Urothelium cell line (cell line): ENCODE measurements at regions not wholly inside any gene's neighbourhood (a gene's known extent, or its start where the extent isn't known, plus 50 kb on each side); places are given as distances from the start of the nearest gene placed in this dataset.
A peak's percentile ranks its signal among the peaks of the same experiment; 100 is the strongest.

Source experiments
- DNase-seq: peaks from one replicate; pipeline ENCODE4 v3.0.0; 2011; ENCODE audit warnings: low spot score, mixed read lengths
- FAIRE-seq: peaks from 2 replicates; lab custom pipeline; 2011; peaks lifted over from hg19 to GRCh38; lab: Jason Lieb, UNC

GRCh38 chr5:93279296-93279963 is 301.6 kb downstream of the NR2F1-AS1 start:
- FAIRE-seq: no peak
- DNase-seq: no peak

DNA sequence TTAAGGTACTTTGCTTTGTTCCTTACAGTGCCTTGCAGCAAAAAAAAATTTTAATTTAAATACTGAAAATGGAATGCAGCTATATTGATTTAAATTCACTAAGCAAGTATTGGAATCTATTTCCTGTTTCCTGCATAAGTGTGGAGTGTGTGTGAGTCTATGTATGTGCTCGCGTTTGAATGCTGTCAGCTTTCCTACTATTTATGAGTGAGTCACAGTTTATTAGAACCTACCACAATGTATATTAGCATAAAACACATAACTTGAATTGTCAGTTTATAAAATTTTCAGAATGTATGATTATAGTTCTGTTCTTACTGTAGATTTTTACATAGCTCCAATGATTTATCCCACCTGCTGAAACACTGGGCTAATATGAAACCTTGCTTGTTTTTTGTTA is 302.1 kb downstream of the NR2F1-AS1 start:
- FAIRE-seq (no peak), DNase-seq (no peak)

- FAIRE-seq (no peak), DNase-seq (no peak)
These were observed 304.0 kb downstream of the NR2F1-AS1 start for GRCh38 chr5:93277051-93277450.

DNA sequence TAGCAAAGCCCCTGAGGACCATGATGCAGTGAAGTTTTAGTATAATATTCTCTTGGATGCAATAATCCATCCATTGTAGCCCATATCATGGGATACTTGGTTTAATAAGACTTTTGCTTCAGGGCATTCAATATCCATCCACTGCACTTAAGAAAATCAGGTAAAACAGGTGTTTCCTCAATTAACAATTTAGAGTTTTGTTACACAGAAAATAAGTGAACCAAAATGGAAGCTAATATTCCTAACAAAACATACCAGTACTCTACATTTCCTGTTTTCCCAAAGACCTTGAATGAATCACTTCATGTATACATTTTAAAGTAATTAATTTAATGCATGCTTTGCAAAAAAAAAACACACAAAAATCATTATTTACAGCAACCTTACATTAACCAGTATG is 305.6 kb downstream of the NR2F1-AS1 start:
- DNase-seq (no peak), FAIRE-seq (no peak)

- DNase-seq: peak; percentile 40
- no peak for FAIRE-seq
These were observed 306.7 kb downstream of the NR2F1-AS1 start for GRCh38 chr5:93274291-93274690.

DNA sequence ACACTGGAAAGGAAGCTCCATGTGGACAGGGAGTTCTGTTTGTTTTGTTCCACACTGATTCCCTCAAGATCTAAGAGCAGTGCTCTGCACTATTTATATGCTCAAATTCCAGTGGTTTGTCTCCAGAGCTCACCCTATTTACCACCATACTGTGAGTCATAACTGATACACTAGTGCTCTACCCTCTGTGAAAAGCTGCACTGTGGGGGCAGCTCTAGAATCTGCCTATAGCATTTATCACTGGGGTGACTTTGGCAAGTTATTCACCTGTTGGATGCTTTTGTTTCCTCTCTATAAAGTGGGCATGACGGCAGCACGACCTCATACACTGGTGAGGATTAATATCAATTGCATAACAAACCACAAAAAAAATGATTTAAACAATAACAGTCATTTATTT is 307.8 kb downstream of the NR2F1-AS1 start:
- FAIRE-seq (no peak), DNase-seq (peak; percentile 7)

DNA sequence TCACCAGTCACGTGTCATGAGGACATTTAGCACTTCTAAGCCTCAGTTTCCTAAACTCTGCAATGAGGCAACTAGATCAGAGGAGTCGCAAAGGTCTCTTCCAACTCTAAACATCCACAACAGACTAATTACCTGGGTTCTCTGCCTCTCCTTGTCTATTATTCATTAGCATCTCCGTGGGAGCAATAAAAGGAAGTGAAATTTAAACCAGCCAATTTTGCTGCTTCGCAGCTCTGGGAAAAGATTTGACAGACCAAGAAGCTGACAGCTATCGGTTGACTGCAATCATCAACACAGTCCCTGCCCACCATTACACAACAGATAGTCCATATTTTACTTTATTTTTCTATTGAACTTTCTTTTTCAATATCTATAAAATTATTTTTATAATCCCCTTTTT is 308.9 kb downstream of the NR2F1-AS1 start:
- DNase-seq: no peak
- no peak for FAIRE-seq

GRCh38 chr5:93267736-93268135 is 313.3 kb downstream of the NR2F1-AS1 start:
- no peak for DNase-seq
- FAIRE-seq: no peak

GRCh38 chr5:93267276-93267675 is 313.7 kb downstream of the NR2F1-AS1 start:
- DNase-seq: no peak
- no peak for FAIRE-seq

- no peak for DNase-seq
- no peak for FAIRE-seq
These were observed 323.4 kb downstream of the NR2F1-AS1 start for GRCh38 chr5:93257616-93258015.

DNA sequence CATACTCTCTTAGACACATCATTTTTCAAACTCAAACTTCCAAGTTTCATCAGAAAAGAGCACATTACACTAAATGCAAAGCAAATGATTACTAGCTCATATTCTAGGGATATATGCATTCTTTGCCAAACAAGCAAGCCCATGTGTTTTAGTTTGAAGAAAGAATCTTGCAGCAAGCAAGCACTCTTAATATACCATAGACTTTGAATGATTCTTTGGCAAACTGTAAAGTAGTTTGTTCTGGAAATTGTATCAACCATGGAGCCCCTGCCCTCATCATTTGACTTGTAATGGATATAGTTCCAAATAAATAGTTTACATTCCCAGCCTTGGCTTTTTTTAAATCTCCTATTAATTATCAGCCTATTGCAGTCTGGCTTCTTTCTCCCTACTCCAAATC is 325.2 kb downstream of the NR2F1-AS1 start:
- FAIRE-seq (no peak), DNase-seq (no peak)

DNA sequence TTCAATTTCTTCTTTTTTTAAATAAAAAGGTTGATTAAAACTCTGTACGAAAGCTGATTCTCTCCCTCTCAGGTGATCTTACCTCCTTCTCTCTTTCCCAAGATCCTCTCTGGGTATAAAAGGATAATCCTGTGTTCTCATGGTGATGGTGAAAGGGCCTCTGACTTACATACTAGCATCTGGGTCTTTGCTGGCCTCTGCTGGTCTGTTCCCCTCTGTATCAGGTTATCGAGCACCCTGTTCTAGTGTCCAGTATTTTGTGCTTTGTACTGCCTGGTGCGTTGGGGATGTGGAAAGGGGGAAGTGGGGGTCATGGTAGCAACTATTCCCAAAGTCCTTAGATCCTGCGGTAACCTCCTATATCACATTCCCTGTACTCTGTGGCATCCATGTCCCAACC is 328.9 kb downstream of the NR2F1-AS1 start:
- DNase-seq (no peak), FAIRE-seq (no peak)

DNA sequence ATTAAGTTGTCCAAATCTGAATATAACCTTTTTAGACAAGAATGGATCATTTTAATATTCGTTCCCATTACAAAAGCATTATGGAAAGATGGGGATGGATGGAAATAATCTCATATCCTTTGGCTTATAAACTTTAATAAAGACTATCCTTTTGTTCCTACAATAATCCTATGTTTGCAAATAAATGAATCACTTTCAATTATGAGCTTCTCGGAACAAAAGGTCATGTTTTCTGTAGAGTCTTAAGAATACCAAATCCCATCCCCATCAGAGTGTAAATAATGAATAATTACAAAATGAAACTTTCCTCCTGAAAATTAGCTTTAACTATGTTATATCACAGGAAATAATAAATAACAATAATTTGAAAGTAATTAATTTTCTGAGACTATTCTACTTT is 329.7 kb downstream of the NR2F1-AS1 start:
- DNase-seq (no peak), FAIRE-seq (no peak)

GRCh38 chr5:93250424-93250823 is 330.6 kb downstream of the NR2F1-AS1 start:
- DNase-seq (no peak), FAIRE-seq (no peak)

DNA sequence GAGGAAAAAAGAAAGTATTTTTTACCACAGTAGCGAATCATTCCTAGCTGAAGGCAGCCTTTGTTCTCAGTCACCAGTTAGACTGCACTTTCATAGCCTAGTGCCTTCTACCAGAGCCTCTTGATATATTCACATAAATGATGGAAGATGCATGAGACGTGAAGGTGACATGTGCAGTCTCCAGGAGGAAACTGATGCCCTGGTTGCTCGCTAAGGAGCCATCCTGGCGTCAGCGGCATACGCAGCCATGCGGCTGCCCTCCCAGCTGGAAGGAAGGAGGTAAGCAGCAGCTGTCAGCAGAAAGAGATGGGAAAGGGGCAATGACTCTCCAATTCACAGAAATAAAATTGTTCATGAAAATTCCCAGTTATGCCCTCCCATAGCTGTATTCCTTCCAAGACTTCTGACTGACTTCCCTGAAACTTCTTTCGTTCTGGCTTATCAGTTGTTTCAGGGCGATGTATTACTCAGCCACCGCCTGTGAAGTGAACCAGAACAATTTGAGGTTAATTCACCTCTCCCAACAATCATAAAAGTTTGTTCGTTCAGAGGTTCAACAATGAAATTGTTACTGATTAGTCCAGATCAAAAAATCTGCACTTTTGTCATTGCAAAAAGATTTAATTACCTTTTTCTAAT is 331.2 kb downstream of the NR2F1-AS1 start:
- DNase-seq: peak; percentile 13
- FAIRE-seq: no peak

- FAIRE-seq: no peak
- no peak for DNase-seq
These were observed 333.9 kb downstream of the NR2F1-AS1 start for GRCh38 chr5:93247105-93247504.

GRCh38 chr5:93246090-93246855 is 334.7 kb downstream of the NR2F1-AS1 start:
- no peak for DNase-seq

DNA sequence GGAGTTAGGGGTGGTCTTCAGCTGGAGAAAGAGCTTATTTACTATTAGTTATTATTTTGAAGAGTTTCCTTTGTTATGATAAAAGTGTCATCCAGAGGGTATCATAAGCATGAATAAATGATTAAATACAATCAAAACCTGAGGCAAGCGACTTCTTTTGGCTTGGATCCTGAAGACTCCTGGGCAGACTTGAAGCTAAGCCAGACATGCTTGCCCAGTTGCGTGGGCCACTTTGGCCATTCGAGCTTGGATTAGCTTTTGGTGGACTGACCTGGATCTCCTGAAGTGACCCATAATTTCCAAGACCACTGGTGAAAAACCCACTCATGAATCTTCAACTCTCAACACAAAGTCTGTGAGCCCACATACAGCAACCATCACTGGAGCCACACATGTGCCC is 335.8 kb downstream of the NR2F1-AS1 start:
- DNase-seq: no peak
- no peak for FAIRE-seq

More at GRCh38 chr5:93246090-93246855, 334.7 kb downstream of the NR2F1-AS1 start:
- no peak for FAIRE-seq

DNA sequence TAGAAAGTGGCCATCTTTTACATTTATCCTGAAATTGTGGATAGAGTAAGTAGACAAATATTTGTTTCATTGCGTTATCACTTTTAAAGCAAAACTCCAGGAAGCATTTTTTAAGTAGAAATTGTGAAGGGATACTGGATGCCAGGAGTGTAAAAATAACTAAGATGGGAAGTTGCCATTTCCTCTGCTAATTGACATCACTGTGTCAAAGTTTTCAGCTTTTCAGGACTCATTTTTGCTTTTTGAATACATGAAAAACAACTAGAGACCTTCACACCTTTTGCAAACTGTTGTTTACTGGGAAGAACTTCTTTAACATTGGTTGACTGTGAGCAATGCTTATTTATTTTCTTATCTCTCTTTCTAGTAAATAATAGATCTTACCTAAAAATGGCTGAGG is 337.5 kb downstream of the NR2F1-AS1 start:
- no peak for DNase-seq
- FAIRE-seq: no peak

DNA sequence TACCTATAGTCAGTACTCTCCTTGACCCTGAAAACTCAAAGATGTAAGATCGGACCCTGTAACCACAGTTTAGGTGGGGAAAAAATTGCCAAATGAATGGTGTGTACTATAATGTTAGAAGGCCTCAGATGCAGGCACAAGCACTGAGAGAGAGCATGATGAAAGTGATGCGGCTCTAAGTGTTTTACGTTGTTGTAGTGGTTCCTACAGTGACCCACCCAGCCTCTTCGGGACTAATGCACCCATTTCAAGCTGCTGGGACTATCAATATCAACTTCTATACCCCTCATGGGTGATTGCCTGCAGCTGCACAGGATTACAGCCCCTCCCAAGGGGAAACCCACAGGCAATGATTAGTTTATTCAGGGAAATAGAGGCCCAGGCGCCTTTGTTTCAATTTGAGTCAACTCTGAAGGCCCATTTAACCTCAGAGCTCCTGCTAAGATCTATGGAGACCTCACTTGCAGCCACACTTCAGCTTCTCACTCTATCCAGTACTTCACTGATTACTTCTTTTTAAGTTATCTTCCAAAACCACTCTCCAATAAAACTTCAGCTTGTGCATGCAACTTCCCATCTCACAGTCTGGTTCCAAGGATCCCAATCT is 340.7 kb downstream of the NR2F1-AS1 start:
- no peak for DNase-seq
- FAIRE-seq: no peak

DNA sequence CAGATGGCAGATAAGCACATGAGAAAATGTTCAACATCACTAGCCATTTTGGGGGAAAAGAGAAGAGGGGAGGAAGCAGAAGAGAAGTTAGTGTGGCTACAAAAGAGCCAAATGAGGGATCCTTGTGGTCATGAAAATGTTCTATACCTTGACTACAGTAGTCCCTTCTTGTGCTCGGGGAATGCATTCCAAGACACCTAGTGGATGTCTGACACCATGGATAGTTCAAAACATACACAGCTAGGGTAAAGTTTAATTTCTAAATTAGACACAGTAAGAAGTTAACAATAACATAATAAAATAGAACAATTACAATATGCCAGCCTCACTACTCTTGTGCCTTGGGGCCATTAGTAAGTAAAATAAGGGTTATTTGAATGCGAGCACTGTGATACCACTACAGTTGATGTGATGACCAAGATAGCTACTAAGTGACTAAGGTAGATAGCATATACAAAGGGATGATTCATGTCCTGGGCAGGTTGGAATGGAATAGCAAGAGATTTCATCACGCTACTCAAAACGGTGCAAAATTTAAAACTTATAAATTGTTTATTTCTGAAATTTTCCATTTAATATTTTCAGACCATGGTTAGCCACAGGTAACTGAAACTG is 344.1 kb downstream of the NR2F1-AS1 start:
- DNase-seq: peak; percentile 10
- FAIRE-seq: peak; percentile 59
